ENCODE measurements at regions not wholly inside any gene's neighbourhood (a gene's known extent, or its start where the extent isn't known, plus 50 kb on each side); places are given as distances from the start of the nearest gene placed in this dataset.

DNA sequence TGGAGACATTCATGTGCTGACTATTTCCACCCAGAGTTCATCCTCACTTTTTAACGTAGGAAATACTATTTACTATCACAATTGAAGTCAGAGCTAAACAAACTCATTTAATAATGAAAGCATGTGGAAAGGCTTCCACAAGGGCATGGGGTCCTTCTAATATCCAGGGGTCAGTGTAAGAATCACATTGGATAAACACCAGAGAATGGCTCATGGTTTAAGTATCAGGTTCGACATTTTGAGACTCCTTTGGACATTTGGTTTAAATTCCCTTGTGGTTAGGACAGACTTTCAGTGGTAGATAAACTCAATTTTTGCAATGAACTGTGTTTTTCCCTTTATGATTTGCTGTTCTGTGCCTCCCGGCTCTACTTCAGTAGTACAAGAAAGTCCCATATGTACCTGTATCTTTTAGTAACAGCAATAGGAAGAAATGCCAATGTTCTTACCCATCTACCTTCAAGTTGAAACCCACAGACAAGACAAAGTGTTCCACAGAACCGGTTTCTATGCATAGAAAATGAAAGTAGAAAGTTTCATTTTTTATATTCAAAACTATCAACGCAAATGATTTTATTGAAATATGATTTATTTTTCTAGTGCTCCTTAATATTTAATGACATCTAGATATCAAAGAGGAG, 589.0 kb upstream of the FAM241A start:
- no peaks in the 10 kb centered on the region for H3K9me3 ChIP-seq (ENCODE audit: insufficient read depth, low read length, severe bottlenecking)
- no peak overlapping the region for H2AFZ ChIP-seq (ENCODE audit: low read depth, low read length)
- no peak overlapping the region for H3K4me3 ChIP-seq (ENCODE audit: low read depth in 1 of 2, low read length in 2 of 2)
- no peaks in the 10 kb centered on the region for H3K36me3 ChIP-seq (ENCODE audit: insufficient read depth, low read length)
- no peak overlapping the region for H3K9ac ChIP-seq (ENCODE audit: low read depth, low read length)
- ATAC-seq (ENCODE audit: insufficient read depth, low read depth) = no peak
- H3K4me2 ChIP-seq (ENCODE audit: insufficient read depth, low read length) = no peak overlapping the region
- TF ChIP-seq, protein P1, sequence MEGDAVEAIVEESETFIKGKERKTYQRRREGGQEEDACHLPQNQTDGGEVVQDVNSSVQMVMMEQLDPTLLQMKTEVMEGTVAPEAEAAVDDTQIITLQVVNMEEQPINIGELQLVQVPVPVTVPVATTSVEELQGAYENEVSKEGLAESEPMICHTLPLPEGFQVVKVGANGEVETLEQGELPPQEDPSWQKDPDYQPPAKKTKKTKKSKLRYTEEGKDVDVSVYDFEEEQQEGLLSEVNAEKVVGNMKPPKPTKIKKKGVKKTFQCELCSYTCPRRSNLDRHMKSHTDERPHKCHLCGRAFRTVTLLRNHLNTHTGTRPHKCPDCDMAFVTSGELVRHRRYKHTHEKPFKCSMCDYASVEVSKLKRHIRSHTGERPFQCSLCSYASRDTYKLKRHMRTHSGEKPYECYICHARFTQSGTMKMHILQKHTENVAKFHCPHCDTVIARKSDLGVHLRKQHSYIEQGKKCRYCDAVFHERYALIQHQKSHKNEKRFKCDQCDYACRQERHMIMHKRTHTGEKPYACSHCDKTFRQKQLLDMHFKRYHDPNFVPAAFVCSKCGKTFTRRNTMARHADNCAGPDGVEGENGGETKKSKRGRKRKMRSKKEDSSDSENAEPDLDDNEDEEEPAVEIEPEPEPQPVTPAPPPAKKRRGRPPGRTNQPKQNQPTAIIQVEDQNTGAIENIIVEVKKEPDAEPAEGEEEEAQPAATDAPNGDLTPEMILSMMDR (IDR thresholded peaks at IDR 0.05; ENCODE audit: borderline replicate concordance, extremely low read depth, low read length, poor library complexity, severe bottlenecking) = no peak
- no peak for TF ChIP-seq EZH2 (IDR thresholded peaks at IDR 0.05; ENCODE audit: borderline replicate concordance, low read depth, low read length, severe bottlenecking)
- H3K4me1 ChIP-seq (ENCODE audit: insufficient read depth, low read length) = no peaks in the 10 kb centered on the region
- DNase-seq = no peak
- H3K27me3 ChIP-seq (ENCODE audit: insufficient read depth, low read length, poor library complexity) = no peaks in the 10 kb centered on the region
- H3K27ac ChIP-seq (ENCODE audit: low read length) = no peak overlapping the region
- no peaks in the 10 kb centered on the region for H4K20me1 ChIP-seq (ENCODE audit: insufficient read depth, low read length)
- no peaks in the 10 kb centered on the region for H3K79me2 ChIP-seq (ENCODE audit: insufficient read depth, low read length)

DNA sequence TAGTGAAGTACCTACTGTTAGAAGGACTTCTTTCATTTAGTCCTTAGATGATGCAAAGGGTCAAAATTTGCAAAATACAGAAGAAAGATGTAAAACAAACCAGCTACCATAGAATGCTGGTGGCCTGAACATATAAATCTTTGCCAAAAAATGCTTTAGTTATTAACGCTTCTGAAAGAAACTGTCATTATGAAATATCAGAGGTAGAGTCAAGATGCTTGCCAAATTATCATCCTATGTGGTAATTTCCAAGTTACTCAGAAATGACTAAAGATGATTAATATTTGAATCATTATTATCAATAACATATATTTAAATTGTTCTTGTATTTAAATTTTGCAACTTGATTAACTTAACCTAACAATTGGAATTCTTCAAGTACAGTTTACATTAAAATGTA, 588.4 kb upstream of the FAM241A start:
- Histone ChIP-seq H3K79me2 (ENCODE audit: insufficient read depth, low read length) (no peaks in the 10 kb centered on the region), H3K4me3 (ENCODE audit: low read depth in 1 of 2, low read length in 2 of 2) (no peak overlapping the region), H3K9me3 (ENCODE audit: insufficient read depth, low read length, severe bottlenecking) (no peaks in the 10 kb centered on the region), H2AFZ (ENCODE audit: low read depth, low read length) (no peak overlapping the region), H4K20me1 (ENCODE audit: insufficient read depth, low read length) (no peaks in the 10 kb centered on the region), H3K4me2 (ENCODE audit: insufficient read depth, low read length) (no peak overlapping the region), H3K36me3 (ENCODE audit: insufficient read depth, low read length) (no peaks in the 10 kb centered on the region), H3K27me3 (ENCODE audit: insufficient read depth, low read length, poor library complexity) (no peaks in the 10 kb centered on the region), H3K9ac (ENCODE audit: low read depth, low read length) (no peak overlapping the region), H3K27ac (ENCODE audit: low read length) (no peak overlapping the region), H3K4me1 (ENCODE audit: insufficient read depth, low read length) (no peaks in the 10 kb centered on the region)
- TF ChIP-seq, protein P1 (IDR thresholded peaks at IDR 0.05; ENCODE audit: borderline replicate concordance, extremely low read depth, low read length, poor library complexity, severe bottlenecking) = no peak
- TF ChIP-seq EZH2 (IDR thresholded peaks at IDR 0.05; ENCODE audit: borderline replicate concordance, low read depth, low read length, severe bottlenecking) = no peak
- no peak for DNase-seq
- ATAC-seq (ENCODE audit: insufficient read depth, low read depth) = no peak

DNA sequence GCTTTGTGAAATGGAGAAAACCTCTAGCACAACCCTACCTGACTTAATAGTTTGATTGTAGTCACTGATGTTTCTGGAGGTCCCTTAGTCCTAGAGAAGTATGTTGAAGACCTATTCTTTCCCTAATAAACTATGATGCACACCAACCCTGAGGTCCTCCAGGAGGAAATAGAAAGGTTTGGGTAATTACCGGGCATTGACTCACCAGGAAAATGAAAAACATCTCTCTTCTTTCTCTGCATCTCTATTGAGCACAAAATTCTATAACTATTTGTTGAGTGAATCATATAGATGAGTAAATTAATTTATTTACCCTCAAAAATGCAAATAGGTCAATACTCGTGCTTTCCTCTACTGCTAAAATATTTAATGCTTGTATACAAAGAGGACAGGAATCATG, 582.4 kb upstream of the FAM241A start:
- no peaks in the 10 kb centered on the region for H3K27me3 ChIP-seq (ENCODE audit: insufficient read depth, low read length, poor library complexity)
- no peak overlapping the region for H2AFZ ChIP-seq (ENCODE audit: low read depth, low read length)
- no peak overlapping the region for H3K27ac ChIP-seq (ENCODE audit: low read length)
- H3K36me3 ChIP-seq (ENCODE audit: insufficient read depth, low read length) = no peaks in the 10 kb centered on the region
- no peaks in the 10 kb centered on the region for H3K79me2 ChIP-seq (ENCODE audit: insufficient read depth, low read length)
- no peaks in the 10 kb centered on the region for H4K20me1 ChIP-seq (ENCODE audit: insufficient read depth, low read length)
- ATAC-seq (ENCODE audit: insufficient read depth, low read depth) (no peak), DNase-seq (no peak)
- no peak overlapping the region for H3K4me2 ChIP-seq (ENCODE audit: insufficient read depth, low read length)
- no peaks in the 10 kb centered on the region for H3K4me1 ChIP-seq (ENCODE audit: insufficient read depth, low read length)
- H3K4me3 ChIP-seq (ENCODE audit: low read depth in 1 of 2, low read length in 2 of 2) = no peak overlapping the region
- TF ChIP-seq, protein P1 (IDR thresholded peaks at IDR 0.05; ENCODE audit: borderline replicate concordance, extremely low read depth, low read length, poor library complexity, severe bottlenecking) = no peak
- no peak for TF ChIP-seq EZH2 (IDR thresholded peaks at IDR 0.05; ENCODE audit: borderline replicate concordance, low read depth, low read length, severe bottlenecking)
- H3K9me3 ChIP-seq (ENCODE audit: insufficient read depth, low read length, severe bottlenecking) = no peaks in the 10 kb centered on the region
- H3K9ac ChIP-seq (ENCODE audit: low read depth, low read length) = no peak overlapping the region

All from DND-41 (cell line).